Erythroblast (primary cell): ENCODE measurements at regions not wholly inside any gene's neighbourhood (a gene's known extent, or its start where the extent isn't known, plus 50 kb on each side); places are given as distances from the start of the nearest gene placed in this dataset.

ENCODE experiments used
- GATA1 ChIP-seq: IDR thresholded peaks from 2 replicates; pipeline ENCODE4 v1.6.1; 2011; ENCODE audit warnings: low read depth, mild to moderate bottlenecking, control low read depth, low read length, moderate library complexity
- POLR2A ChIP-seq: IDR thresholded peaks from 2 replicates; pipeline ENCODE4 v1.6.1; 2011; ENCODE audit warnings: mild to moderate bottlenecking, low read length

- TF ChIP-seq POLR2A (no peak), GATA1 (no peak)
These were observed 132.3 kb upstream of the RASGRP1 start for GRCh38 chr15:38696790-38697495.
